Naive thymus-derived CD8-positive, alpha-beta T cell (primary cell): ENCODE measurements at regions not wholly inside any gene's neighbourhood (a gene's known extent, or its start where the extent isn't known, plus 50 kb on each side); places are given as distances from the start of the nearest gene placed in this dataset.
A peak's percentile ranks its signal among the peaks of the same experiment; 100 is the strongest.
"Not testable (repeated sequence)": the region's sequence is repeated elsewhere in the genome, so short reads cannot be mapped to it uniquely, and the experiment has no call there.

ENCODE experiments used
- ATAC-seq, 2 donors: fragments of 150-1000 bp; cut with Tn5 transposase in 1 of 2; sonication (Bioruptor Pico), chemical (Tn5 transposase) in 1 of 2; 1 replicate in 1 of 2; 2 replicates in 1 of 2; pipeline ENCODE4 v1.10.0; 2021; ENCODE audit warnings: mild to moderate bottlenecking in 2 of 2, moderate library complexity in 2 of 2
- POLR2A ChIA-PET: fragments of 350-600 bp; sonication (Branson Sonifier 250); formaldehyde crosslinking; loops from one replicate; lab custom pipeline; 2021; ENCODE audit warnings: antibody characterized with exemption; lab: Charles Lee
- DNase-seq, 10 donors: peaks; one replicate each; pipeline versions ENCODE4 v3.0.0 to v3.0.0-alpha.2; 2020 to 2022
- H3K27ac Mint-ChIP-seq, 10 donors: one replicate each; pipeline ENCODE4 v1.8.0; 2020 to 2022; ENCODE audit warnings: mild to moderate bottlenecking in 10 of 10, mixed read lengths in 10 of 10, moderate library complexity in 4 of 10, inconsistent platforms in 1 of 10
- H3K27me3 Mint-ChIP-seq, 5 donors: one replicate each; pipeline ENCODE4 v1.8.0; 2021 to 2022; ENCODE audit warnings: mixed read lengths in 5 of 5
- H3K36me3 Mint-ChIP-seq, 3 donors: one replicate each; pipeline ENCODE4 v1.8.0; 2020 to 2022; ENCODE audit warnings: mixed read lengths in 3 of 3, mild to moderate bottlenecking in 2 of 3, inconsistent platforms in 1 of 3
- H3K4me1 Mint-ChIP-seq, 4 donors: one replicate each; pipeline ENCODE4 v1.8.0; 2021 to 2022; ENCODE audit warnings: mixed read lengths in 4 of 4
- H3K4me3 Mint-ChIP-seq, 10 donors: one replicate each; pipeline ENCODE4 v1.8.0; 2020 to 2022; ENCODE audit warnings: mild to moderate bottlenecking in 10 of 10, mixed read lengths in 10 of 10, moderate library complexity in 6 of 10, inconsistent platforms in 1 of 10
- H3K9me3 Mint-ChIP-seq, 9 donors: one replicate each; pipeline ENCODE4 v1.8.0; 2020 to 2022; ENCODE audit warnings: mixed read lengths in 9 of 9, mild to moderate bottlenecking in 3 of 9, inconsistent platforms in 1 of 9, moderate library complexity in 1 of 9

- Mint-ChIP-seq H3K4me3 (no peak overlapping the region), H3K9me3 (no peaks in the 10 kb centered on the region)
- DNase-seq: no peak
Measured at GRCh38 chr6:71224011-71224410, 64.6 kb upstream of the OGFRL1 start.

DNA sequence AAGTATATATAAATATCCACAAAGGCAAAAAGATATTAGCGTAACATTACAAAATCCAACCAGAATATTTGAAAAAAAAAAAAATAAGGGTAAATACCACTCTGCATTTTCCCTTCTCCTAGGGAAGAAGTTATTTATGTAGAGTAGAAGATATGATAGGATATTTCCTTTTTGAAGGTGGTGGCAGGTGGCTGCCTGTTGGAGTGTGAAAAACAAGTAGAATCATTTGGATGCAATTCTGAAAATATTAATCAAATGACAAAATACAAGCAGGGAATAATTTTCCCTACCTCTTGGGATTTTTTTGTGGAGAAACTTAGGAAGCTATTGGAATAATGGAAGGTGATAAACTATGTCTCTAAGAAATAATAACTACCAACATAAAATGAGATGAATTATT, 62.5 kb upstream of the OGFRL1 start:
- Mint-ChIP-seq H3K36me3 (no peaks in the 10 kb centered on the region), H3K27me3 (no peaks in the 10 kb centered on the region), H3K9me3 (no peaks in the 10 kb centered on the region), H3K4me3 (no peak overlapping the region), H3K27ac (no peak overlapping the region), H3K4me1 (peaks cover 16 to 33% (median 30%) of the 10 kb centered on the region in 4 donors)
- DNase-seq (no peak), ATAC-seq (no peak)
- POLR2A ChIA-PET: interaction anchor here (1.0 kb wide), 1 partner anchor 62 kb away, joined by 3 read pairs; the partner anchor contains the start of gene OGFRL1

More at GRCh38 chr6:71224011-71224410, 64.6 kb upstream of the OGFRL1 start:
- POLR2A ChIA-PET: no interaction called here
- no peak for ATAC-seq
- no peaks in the 10 kb centered on the region for H3K36me3 Mint-ChIP-seq
- H3K27me3 Mint-ChIP-seq: peaks cover 0 to 2% (median 0%) of the 10 kb centered on the region in 5 donors
- H3K4me1 Mint-ChIP-seq: peaks cover 10 to 24% (median 18%) of the 10 kb centered on the region in 4 donors
- H3K27ac Mint-ChIP-seq: no peak overlapping the region

DNA sequence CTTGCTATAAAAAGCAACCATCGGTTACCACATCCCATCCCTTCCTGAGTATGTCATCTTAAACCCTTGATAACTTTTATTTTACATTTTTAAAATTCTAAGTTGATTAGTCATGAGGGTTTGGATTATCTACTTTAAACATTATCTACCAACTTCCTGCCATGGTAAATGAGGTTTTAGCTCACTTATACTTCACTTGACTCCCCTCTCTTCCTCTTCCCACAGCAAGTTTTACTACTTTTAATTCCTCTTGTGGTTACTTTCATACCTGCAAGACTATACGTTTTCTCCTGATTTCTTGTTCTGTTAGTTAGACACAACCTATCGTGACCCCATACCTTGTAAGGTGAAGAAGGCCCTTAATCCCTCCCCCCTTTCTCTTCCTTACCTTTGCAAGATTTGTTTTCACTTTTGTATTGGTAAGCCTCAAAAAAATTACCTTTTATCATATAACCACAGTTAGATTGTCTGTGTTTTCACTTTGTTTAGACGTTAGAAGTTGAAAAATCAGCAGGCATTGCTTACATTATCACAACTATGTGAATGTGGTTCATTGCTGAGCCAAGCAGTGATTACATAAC, 60.1 kb upstream of the OGFRL1 start:
- Mint-ChIP-seq H3K27me3 (no peaks in the 10 kb centered on the region), H3K27ac (peak overlapping the region; percentile 35 to 91 (median 66))

GRCh38 chr6:71229477-71229876, 59.1 kb upstream of the OGFRL1 start:
- Mint-ChIP-seq H3K9me3 (no peaks in the 10 kb centered on the region), H3K4me3 (peak overlapping the region in 4 of 10 donors; percentile 5 to 69 (median 60)), H3K36me3 (no peaks in the 10 kb centered on the region), H3K27ac (peak overlapping the region in 6 of 10 donors; percentile 16 to 91 (median 58)), H3K27me3 (no peaks in the 10 kb centered on the region), H3K4me1 (peaks cover 16 to 42% (median 27%) of the 10 kb centered on the region in 4 donors)
- POLR2A ChIA-PET: interaction anchor here (1.9 kb wide), 1 partner anchor 59 kb away, joined by 5 read pairs; the partner anchor contains the start of gene OGFRL1
- DNase-seq: no peak
- no peak for ATAC-seq

More for the DNA sequence above, 60.1 kb upstream of the OGFRL1 start:
- peak in 4 of 10 donors; percentile 7 to 69 (median 58) for DNase-seq
- peak overlapping the region in 9 of 10 donors; percentile 22 to 70 (median 55) for H3K4me3 Mint-ChIP-seq
- H3K4me1 Mint-ChIP-seq: peaks cover 16 to 42% (median 27%) of the 10 kb centered on the region in 4 donors
- H3K9me3 Mint-ChIP-seq: no peaks in the 10 kb centered on the region
- peak; percentile 89 to 93 for ATAC-seq
- no peaks in the 10 kb centered on the region for H3K36me3 Mint-ChIP-seq
- POLR2A ChIA-PET: interaction anchor here (1.8 kb wide), 1 partner anchor 60 kb away, joined by 5 read pairs; the partner anchor contains the start of gene OGFRL1

DNA sequence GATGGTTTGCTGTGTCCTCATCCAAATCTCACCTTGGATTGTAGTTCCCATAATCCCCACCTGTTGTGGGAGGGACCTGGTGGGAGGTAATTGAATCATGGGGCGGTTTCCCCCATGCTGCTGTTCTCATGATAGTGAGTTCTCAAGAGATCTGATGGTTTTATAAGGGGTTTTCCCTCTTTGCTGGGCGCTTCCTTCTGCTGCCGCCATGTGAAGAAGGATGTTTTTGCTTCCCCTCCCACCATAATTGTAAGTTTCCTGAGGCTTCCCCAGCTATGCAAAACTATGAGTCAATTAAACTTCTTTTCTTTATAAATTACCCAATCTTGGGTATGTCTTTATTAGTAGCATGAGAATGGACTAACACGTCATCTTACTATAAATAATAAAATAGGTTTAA, 55.7 kb upstream of the OGFRL1 start:
- H3K27ac Mint-ChIP-seq, H3K36me3 Mint-ChIP-seq, H3K9me3 Mint-ChIP-seq, H3K4me3 Mint-ChIP-seq, POLR2A ChIA-PET, ATAC-seq, DNase-seq: not testable (repeated sequence)
- Mint-ChIP-seq H3K4me1 (peaks cover 13 to 35% (median 18%) of the 10 kb centered on the region in 4 donors), H3K27me3 (peaks cover 4 to 20% (median 8%) of the 10 kb centered on the region in 5 donors)

- no peak overlapping the region for H3K27ac Mint-ChIP-seq
- DNase-seq (no peak), ATAC-seq (no peak)
- peaks cover 12 to 27% (median 18%) of the 10 kb centered on the region in 5 donors for H3K27me3 Mint-ChIP-seq
- POLR2A ChIA-PET: interaction anchor here (1.2 kb wide), 1 partner anchor 51 kb away, joined by 3 read pairs; the partner anchor contains the start of gene OGFRL1
- H3K4me3 Mint-ChIP-seq: no peak overlapping the region
- H3K4me1 Mint-ChIP-seq: peaks cover 0 to 13% (median 0%) of the 10 kb centered on the region in 4 donors
- peaks cover 0 to 4% (median 0%) of the 10 kb centered on the region in 9 donors for H3K9me3 Mint-ChIP-seq
- H3K36me3 Mint-ChIP-seq: no peaks in the 10 kb centered on the region
Measured at GRCh38 chr6:71236926-71237434, 51.6 kb upstream of the OGFRL1 start.

DNA sequence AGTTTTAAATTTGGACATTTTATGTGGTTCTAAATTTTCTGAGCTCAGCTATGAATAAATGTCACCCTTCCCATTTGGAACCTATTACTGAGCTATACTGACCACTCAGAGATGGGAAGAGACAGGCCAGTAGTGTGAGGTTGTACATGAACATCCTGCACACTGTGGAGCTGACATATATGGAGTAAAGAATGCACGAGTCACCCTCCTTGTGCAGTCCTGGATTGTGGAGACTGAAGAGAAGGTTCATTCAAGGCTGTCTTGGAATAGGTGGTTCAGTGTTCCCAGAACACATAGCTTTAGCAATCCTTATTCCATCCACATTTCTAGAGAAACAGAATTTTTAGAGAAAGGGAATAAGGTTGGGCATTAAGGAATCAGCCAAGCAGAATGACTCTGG, 50.3 kb upstream of the OGFRL1 start:
- DNase-seq (no peak), ATAC-seq (no peak)
- H3K4me1 Mint-ChIP-seq: peaks cover 0 to 3% (median 0%) of the 10 kb centered on the region in 4 donors
- H3K36me3 Mint-ChIP-seq: peaks cover 0 to 5% (median 0%) of the 10 kb centered on the region in 3 donors
- peaks cover 0 to 13% (median 0%) of the 10 kb centered on the region in 9 donors for H3K9me3 Mint-ChIP-seq
- peaks cover 12 to 27% (median 18%) of the 10 kb centered on the region in 5 donors for H3K27me3 Mint-ChIP-seq
- H3K4me3 Mint-ChIP-seq: no peak overlapping the region
- POLR2A ChIA-PET: no interaction called here
- H3K27ac Mint-ChIP-seq: no peak overlapping the region
